Thoracic aorta (tissue), 2 donors: ENCODE measurements at regions not wholly inside any gene's neighbourhood (a gene's known extent, or its start where the extent isn't known, plus 50 kb on each side); places are given as distances from the start of the nearest gene placed in this dataset.

Experiments used
- ATAC-seq: fragments of 150-250 bp; one replicate; pipeline ENCODE4 v1.8.0; 2017; ENCODE audit warnings: low read depth; ENCODE audit not compliant: insufficient number of reproducible peaks, low FRiP score
- DNase-seq: peaks from one replicate; pipeline ENCODE4 v3.0.0-alpha.2; 2020; ENCODE audit warnings: low spot score
- H3K27ac ChIP-seq, 2 donors: fragments of 200-600 bp; sonication (generic); 1 replicate in 1 of 2; 2 replicates in 1 of 2; pipeline ENCODE4 v1.5.1; 2016; ENCODE audit warnings: mild to moderate bottlenecking in 2 of 2, moderate library complexity in 2 of 2
- H3K27me3 ChIP-seq: fragments of 200-600 bp; sonication (generic); replicated peaks from 2 replicates; pipeline ENCODE4 v1.6.0; 2016; ENCODE audit warnings: mild to moderate bottlenecking; ENCODE audit not compliant: insufficient read depth
- H3K36me3 ChIP-seq: fragments of 200-600 bp; sonication (generic); one replicate; pipeline ENCODE4 v1.5.1; 2016
- H3K4me1 ChIP-seq, 2 donors: fragments of 200-600 bp; sonication (generic); 1 replicate in 1 of 2; 2 replicates in 1 of 2; pipeline versions ENCODE4 v1.5.1 to v1.6.0; 2016; ENCODE audit warnings: low read depth in 2 of 2, mild to moderate bottlenecking in 1 of 2; ENCODE audit not compliant: control insufficient read depth in 1 of 2
- H3K4me3 ChIP-seq: fragments of 200-600 bp; sonication (generic); 2 replicates; pipeline ENCODE4 v1.5.1; 2016; ENCODE audit warnings: mild to moderate bottlenecking
- H3K9me3 ChIP-seq: fragments of 200-600 bp; sonication (generic); 2 replicates; pipeline ENCODE4 v1.5.1; 2016
- CTCF ChIP-seq: fragments of 200-600 bp; sonication (generic); IDR thresholded peaks from one replicate; pipeline ENCODE4 v1.5.1; 2019; ENCODE audit warnings: antibody characterized with exemption

GRCh38 chr6:153927867-153928266 lies 111.2 kb upstream of the OPRM1 start:
- no peak for ATAC-seq
- TF ChIP-seq CTCF, result no peak
- no peak overlapping the region for H3K4me3 ChIP-seq
- no peak for DNase-seq
- H3K27ac ChIP-seq, result no peak overlapping the region
- H3K27me3 ChIP-seq, result no peaks in the 10 kb centered on the region
- H3K4me1 ChIP-seq, result no peaks in the 10 kb centered on the region
- H3K9me3 ChIP-seq, result no peaks in the 10 kb centered on the region
- no peaks in the 10 kb centered on the region for H3K36me3 ChIP-seq

- TF ChIP-seq CTCF, result no peak
- H3K4me3 ChIP-seq, result no peak overlapping the region
- H3K4me1 ChIP-seq, result no peaks in the 10 kb centered on the region
- no peak overlapping the region for H3K27ac ChIP-seq
- no peak for DNase-seq
- no peak for ATAC-seq
- H3K27me3 ChIP-seq, result no peaks in the 10 kb centered on the region
- H3K36me3 ChIP-seq, result no peaks in the 10 kb centered on the region
- peaks cover 3% of the 10 kb centered on the region for H3K9me3 ChIP-seq
These were observed 140.5 kb upstream of the OPRM1 start for GRCh38 chr6:153898360-153899059.

- H3K27me3 ChIP-seq, result no peaks in the 10 kb centered on the region
- H3K27ac ChIP-seq, result no peak overlapping the region
- ATAC-seq (no peak), DNase-seq (no peak)
- no peak for TF ChIP-seq CTCF
- peaks cover 3% of the 10 kb centered on the region for H3K9me3 ChIP-seq
- H3K4me3 ChIP-seq, result no peak overlapping the region
- H3K36me3 ChIP-seq, result no peaks in the 10 kb centered on the region
- H3K4me1 ChIP-seq, result no peaks in the 10 kb centered on the region
These were observed 156.6 kb upstream of the OPRM1 start for GRCh38 chr6:153882411-153882810.

- Histone ChIP-seq H3K27ac (no peak overlapping the region), H3K36me3 (no peaks in the 10 kb centered on the region), H3K27me3 (no peaks in the 10 kb centered on the region), H3K9me3 (no peaks in the 10 kb centered on the region), H3K4me1 (no peaks in the 10 kb centered on the region), H3K4me3 (no peak overlapping the region)
- DNase-seq (no peak), ATAC-seq (no peak)
- no peak for TF ChIP-seq CTCF
These were observed 165.5 kb upstream of the OPRM1 start for GRCh38 chr6:153873541-153873940.

- Histone ChIP-seq H3K4me1 (no peaks in the 10 kb centered on the region), H3K27me3 (no peaks in the 10 kb centered on the region), H3K4me3 (no peak overlapping the region), H3K27ac (no peak overlapping the region), H3K9me3 (no peaks in the 10 kb centered on the region), H3K36me3 (no peaks in the 10 kb centered on the region)
- no peak for TF ChIP-seq CTCF
- DNase-seq (no peak), ATAC-seq (no peak)
These were observed 166.1 kb upstream of the OPRM1 start for GRCh38 chr6:153872946-153873345.
